HG03469 (cell line): ENCODE measurements at regions not wholly inside any gene's neighbourhood (a gene's known extent, or its start where the extent isn't known, plus 50 kb on each side); places are given as distances from the start of the nearest gene placed in this dataset.
"Not testable (repeated sequence)": the region's sequence is repeated elsewhere in the genome, so short reads cannot be mapped to it uniquely, and the experiment has no call there.

ENCODE experiments used
- ATAC-seq: cut with Tn5 transposase; IDR thresholded peaks from one replicate; pipeline ENCODE4 v1.9.1; 2021; ENCODE audit warnings: mild to moderate bottlenecking, moderate library complexity, moderate number of reproducible peaks; ENCODE audit not compliant: unreplicated experiment

GRCh38 chr3:82628385-82629014 is 867.1 kb upstream of the GBE1 start:
- no peak for ATAC-seq

GRCh38 chr3:82627733-82628132 is 866.3 kb upstream of the GBE1 start:
- no peak for ATAC-seq

- not testable (repeated sequence) for ATAC-seq
Measured at GRCh38 chr3:82620744-82621143, 859.3 kb upstream of the GBE1 start.

- no peak for ATAC-seq
Measured at GRCh38 chr3:82618594-82618993, 857.1 kb upstream of the GBE1 start.

GRCh38 chr3:82610236-82610635 is 848.8 kb upstream of the GBE1 start:
- ATAC-seq: no peak

GRCh38 chr3:82607391-82607790 is 845.9 kb upstream of the GBE1 start:
- ATAC-seq: no peak

- ATAC-seq: no peak
Measured at GRCh38 chr3:82596805-82597204, 835.4 kb upstream of the GBE1 start.

GRCh38 chr3:82595530-82595929 is 834.1 kb upstream of the GBE1 start:
- ATAC-seq: no peak

GRCh38 chr3:82587174-82587573 is 825.7 kb upstream of the GBE1 start:
- no peak for ATAC-seq

GRCh38 chr3:82586414-82586813 is 825.0 kb upstream of the GBE1 start:
- ATAC-seq: no peak

- not testable (repeated sequence) for ATAC-seq
Measured at GRCh38 chr3:82586002-82586401, 824.6 kb upstream of the GBE1 start.

- not testable (repeated sequence) for ATAC-seq
Measured at GRCh38 chr3:82585591-82585990, 824.1 kb upstream of the GBE1 start.

- ATAC-seq: not testable (repeated sequence)
Measured at GRCh38 chr3:82584861-82585260, 823.4 kb upstream of the GBE1 start.

- ATAC-seq: not testable (repeated sequence)
Measured at GRCh38 chr3:82584415-82584814, 823.0 kb upstream of the GBE1 start.

- no peak for ATAC-seq
Measured at GRCh38 chr3:82581350-82581749, 819.9 kb upstream of the GBE1 start.

- ATAC-seq: no peak
Measured at GRCh38 chr3:82572721-82573120, 811.3 kb upstream of the GBE1 start.

- ATAC-seq: no peak
Measured at GRCh38 chr3:82568776-82569338, 807.4 kb upstream of the GBE1 start.

- no peak for ATAC-seq
Measured at GRCh38 chr3:82567029-82567600, 805.7 kb upstream of the GBE1 start.

- no peak for ATAC-seq
Measured at GRCh38 chr3:82562896-82563295, 801.5 kb upstream of the GBE1 start.

GRCh38 chr3:82561784-82562183 is 800.3 kb upstream of the GBE1 start:
- ATAC-seq: no peak

GRCh38 chr3:82558081-82558480 is 796.6 kb upstream of the GBE1 start:
- no peak for ATAC-seq

GRCh38 chr3:82556113-82556512 is 794.7 kb upstream of the GBE1 start:
- ATAC-seq: no peak

- ATAC-seq: not testable (repeated sequence)
Measured at GRCh38 chr3:82542556-82542955, 781.1 kb upstream of the GBE1 start.
